Inflammatory macrophage treated with lipopolysaccharide for 1 hour (primary cell): ENCODE measurements at regions not wholly inside any gene's neighbourhood (a gene's known extent, or its start where the extent isn't known, plus 50 kb on each side); places are given as distances from the start of the nearest gene placed in this dataset.
"Not testable (repeated sequence)": the region's sequence is repeated elsewhere in the genome, so short reads cannot be mapped to it uniquely, and the experiment has no call there.

Experiments used
- DNase-seq, 2 donors: peaks; one replicate each; pipeline ENCODE4 v3.0.0-alpha.2; 2020 to 2022

DNA sequence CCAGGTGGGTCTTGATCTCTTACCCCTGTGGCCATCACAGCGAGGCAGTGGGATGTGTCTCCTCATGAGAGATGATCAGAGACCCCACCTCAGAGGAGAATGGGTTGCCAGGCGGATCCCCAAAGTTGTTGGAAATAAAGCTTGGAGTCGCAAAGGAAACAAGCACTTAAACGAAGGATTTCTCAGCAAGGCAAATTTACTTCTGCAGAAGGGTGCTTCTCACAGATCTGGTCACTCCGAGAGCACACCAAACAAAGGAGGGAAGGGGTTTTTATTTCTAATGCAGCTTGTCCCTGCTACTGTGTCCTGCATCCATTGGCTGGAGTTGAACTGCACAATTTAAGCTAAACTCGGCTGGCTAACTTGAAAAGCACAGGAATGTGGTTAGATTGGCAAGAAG lies 466.6 kb upstream of the EYS start:
- DNase-seq: no peak

DNA sequence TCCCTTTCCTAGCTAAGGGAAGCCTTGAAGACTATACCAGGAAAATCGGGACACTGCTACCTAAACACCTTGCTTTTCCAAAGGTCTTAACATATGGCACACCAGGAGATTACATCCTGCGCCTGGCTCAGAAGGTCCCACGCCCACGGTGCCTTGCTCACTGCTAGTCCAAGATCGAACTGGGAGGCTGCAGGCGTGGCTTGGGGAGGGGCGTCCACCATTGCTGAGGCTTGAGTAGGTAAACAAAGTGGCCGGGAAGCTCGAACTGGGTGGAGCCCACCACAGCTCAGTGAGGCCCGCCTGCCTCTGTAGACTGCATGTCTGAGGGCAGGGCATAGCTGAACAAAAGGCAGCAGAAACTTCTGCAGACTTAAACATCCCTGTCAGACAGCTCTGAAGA lies 459.7 kb upstream of the EYS start:
- DNase-seq: not testable (repeated sequence)

GRCh38 chr6:66161546-66162108 lies 454.6 kb upstream of the EYS start:
- DNase-seq: no peak

DNA sequence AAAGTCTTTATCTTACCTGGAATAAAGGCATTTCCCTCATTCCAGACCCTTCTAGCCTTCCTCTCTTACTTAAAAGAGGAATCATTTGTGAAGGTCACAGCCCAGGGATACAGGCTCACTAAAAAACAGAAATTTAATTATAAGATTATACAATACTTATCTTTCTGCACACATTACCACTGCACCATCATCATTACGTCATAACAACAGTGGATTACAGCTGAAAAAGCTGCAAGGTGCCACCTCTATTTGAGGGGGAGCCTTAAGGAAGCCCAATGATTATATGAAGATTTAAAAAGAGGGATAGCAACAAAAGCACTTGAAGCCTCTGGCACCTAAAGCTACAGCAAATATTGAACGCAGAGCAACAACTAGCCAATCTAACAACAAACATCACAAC lies 452.9 kb upstream of the EYS start:
- DNase-seq: no peak

DNA sequence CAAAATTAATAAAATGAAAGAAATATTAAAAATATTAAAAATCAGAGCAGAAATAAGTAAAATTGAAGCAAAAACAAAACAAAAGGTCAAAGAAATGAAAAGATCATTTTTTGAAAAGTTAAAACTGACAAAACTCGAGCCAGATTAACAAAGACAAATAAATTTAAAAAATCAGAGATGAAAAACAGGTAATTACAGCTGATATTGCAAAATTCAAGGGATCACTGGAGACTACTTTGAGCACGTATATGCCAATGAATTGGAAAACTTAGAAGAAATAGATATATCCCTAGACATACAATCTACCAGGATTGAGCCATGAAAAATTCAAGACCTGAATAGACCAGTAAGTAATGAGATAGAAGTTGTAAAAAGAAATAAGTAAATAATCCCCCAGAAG lies 446.2 kb upstream of the EYS start:
- DNase-seq: no peak

DNA sequence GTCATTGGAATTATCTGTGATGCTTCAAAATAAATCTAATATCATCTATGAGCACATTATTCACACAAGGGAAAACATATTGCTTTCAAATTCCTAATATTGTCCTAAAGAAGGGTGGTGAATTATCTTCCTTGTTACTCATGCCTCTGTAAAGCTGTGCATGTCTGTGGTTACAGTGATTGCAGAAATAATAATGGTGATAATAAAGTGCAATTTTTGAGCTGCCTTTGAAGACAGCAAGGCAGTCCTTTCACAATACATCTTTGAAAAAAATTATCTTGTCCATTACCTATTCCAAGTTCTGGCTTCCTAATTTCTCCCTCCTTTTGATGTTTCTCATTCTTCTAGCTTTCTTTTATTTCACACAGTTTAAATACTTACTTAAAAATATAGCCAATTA lies 442.1 kb upstream of the EYS start:
- no peak for DNase-seq

GRCh38 chr6:66145867-66146266 lies 438.8 kb upstream of the EYS start:
- DNase-seq: no peak

- DNase-seq: no peak
Observed at GRCh38 chr6:66134021-66134420, 427.0 kb upstream of the EYS start.

DNA sequence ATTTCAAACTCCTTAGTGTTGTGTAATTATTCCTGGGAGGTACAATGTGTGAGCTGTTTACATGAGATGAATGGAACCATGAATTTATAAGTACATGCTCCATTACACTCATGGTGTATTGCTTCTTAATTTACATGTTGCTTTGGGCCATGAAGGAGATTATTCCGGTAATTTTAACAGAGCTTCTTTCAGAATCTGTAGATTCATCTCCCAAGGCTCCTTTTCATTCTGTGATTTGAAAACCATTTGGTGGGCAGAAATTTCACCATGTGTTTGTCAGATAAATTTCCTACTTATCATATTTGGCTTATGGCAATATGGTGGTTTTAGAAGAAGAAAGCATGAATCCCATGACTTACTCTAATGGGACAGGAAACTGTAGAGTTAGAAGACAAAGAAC lies 421.6 kb upstream of the EYS start:
- no peak for DNase-seq

- DNase-seq: no peak
Observed at GRCh38 chr6:66128243-66128642, 421.2 kb upstream of the EYS start.

GRCh38 chr6:66127061-66127460 lies 420.0 kb upstream of the EYS start:
- DNase-seq: no peak

GRCh38 chr6:66126358-66126757 lies 419.3 kb upstream of the EYS start:
- no peak for DNase-seq

DNA sequence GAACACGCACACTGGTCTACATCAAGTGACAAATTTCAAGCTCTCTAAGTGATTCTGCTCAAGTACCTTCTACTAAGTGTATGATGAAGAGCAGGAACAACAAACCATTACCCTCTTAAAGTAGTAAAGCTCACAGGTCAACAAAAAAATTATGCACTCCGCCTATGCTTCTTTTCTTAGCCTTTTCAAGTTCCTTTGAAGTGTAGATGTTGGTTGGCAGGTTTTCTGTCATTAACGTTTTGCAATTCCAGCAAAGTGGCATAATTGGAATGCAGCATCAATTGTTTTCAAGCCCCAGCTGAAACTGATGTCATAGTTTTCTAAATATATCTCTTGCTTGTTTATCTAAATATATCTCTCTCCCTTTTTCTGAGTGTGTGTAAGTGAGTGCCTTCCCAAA lies 396.9 kb upstream of the EYS start:
- DNase-seq: no peak

- no peak for DNase-seq
Observed at GRCh38 chr6:66103354-66103753, 396.3 kb upstream of the EYS start.

GRCh38 chr6:66096679-66097078 lies 389.7 kb upstream of the EYS start:
- no peak for DNase-seq

DNA sequence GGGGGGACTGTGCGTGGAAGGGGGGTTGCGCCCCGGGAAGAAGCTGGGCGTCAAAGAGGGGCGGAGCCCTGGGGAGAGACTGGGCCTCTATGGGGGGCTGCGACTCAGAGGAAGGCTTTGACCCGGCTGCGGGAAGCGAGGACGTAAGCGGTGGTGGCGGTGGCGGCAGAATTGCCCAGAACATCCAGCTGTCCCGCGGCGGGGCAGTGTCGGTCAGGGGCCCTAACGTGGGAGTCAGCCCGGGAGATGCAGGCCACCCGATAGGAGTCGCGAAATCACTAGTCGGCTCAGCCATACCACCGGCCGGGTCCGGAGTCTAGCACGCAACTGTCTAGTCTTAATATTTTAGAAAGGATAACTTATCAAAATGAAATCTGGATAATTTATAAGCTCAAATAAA lies 387.6 kb upstream of the EYS start:
- DNase-seq: no peak

- DNase-seq: not testable (repeated sequence)
Observed at GRCh38 chr6:66092306-66092705, 385.3 kb upstream of the EYS start.

GRCh38 chr6:66086532-66086931 lies 379.5 kb upstream of the EYS start:
- DNase-seq: no peak

GRCh38 chr6:66082914-66083313 lies 375.9 kb upstream of the EYS start:
- no peak for DNase-seq

DNA sequence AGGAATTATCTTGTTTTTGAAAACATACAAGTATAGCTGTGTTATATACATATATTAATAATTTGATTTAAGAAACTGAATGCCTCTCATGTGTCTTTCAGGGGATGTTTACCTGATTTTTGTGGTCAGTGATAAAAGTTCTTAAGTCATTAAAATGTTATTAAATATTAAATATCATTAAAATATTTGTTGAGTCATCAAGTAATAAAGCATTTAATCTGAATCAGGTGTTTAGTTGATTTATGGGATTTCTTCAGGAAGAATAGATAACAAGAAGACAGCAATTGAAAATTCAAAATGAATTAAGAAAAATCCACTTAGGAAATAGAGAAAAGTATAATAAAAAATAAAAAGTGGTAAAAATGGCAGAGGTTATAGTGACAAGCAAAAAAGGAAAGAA lies 361.9 kb upstream of the EYS start:
- no peak for DNase-seq

GRCh38 chr6:66068033-66068432 lies 361.0 kb upstream of the EYS start:
- no peak for DNase-seq

DNA sequence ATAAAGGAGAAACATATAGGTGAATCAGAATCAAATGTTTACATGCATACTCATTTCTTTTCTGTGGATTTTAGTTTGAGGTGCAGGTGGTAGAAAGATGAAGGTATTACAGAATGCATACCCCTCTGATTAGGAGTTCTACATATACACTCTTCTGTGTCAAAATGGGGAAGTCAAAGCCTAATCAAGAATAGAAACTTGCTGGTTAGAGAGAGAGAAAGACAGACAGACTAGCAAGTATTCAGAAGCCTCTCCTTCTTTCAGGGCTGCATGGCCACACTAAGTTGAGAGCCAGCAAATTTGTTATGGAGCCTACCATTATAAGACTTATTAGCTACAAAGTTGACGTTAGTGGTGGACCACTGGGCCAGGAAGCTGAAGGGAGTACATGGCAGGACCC lies 358.3 kb upstream of the EYS start:
- DNase-seq: no peak

DNA sequence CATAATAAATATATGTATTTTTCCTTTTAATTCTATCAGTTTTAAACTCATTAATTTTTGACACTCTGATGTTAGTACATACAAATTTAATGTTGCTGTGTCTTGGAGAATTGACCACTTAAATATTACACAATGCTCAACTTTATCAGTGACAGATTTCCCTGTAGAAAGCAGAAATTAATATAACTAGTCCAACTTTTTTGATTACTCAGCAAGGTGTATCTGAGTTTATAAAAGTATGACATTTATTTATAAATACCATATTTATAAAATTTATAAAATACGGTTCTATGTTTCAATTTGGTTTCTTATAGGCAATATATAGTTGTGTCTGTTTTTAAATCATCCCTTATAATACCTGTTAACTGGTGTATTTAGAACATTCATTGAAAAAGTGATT lies 350.0 kb upstream of the EYS start:
- DNase-seq: no peak

DNA sequence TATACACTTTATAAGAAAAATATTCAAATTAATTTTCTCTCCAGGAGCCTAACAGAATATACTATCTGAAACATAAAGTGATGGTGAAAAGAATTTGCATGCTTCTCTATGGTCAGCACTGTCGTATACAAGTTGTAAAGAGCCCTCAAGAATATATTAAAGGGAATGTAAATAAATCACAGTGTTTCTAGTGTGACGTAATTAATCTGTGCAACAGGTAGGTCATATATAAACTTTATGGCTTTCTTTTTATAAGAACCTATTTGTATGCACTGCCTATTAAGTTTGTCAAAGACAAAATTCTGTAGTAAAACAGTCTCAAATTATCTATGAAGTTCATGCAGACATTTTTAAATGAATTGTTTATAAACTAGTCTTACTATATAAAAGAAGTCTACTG lies 347.9 kb upstream of the EYS start:
- no peak for DNase-seq

GRCh38 chr6:66051812-66052211 lies 344.8 kb upstream of the EYS start:
- DNase-seq: no peak
